Kidney (tissue), 13 donors: ENCODE measurements at regions not wholly inside any gene's neighbourhood (a gene's known extent, or its start where the extent isn't known, plus 50 kb on each side); places are given as distances from the start of the nearest gene placed in this dataset.

Experiments used
- DNase-seq, 5 donors: peaks; one replicate each; pipeline ENCODE4 v3.0.0-alpha.2; 2013 to 2020
- FAIRE-seq: peaks from 2 replicates; lab custom pipeline; 2012; peaks lifted over from hg19 to GRCh38; lab: Jason Lieb, UNC
- H3K27ac ChIP-seq, 2 donors: one replicate each; pipeline ENCODE4 v1.7.0; 2013; ENCODE audit warnings: low read depth in 2 of 2, low read length in 2 of 2, inconsistent platforms in 1 of 2
- H3K27me3 ChIP-seq: one replicate; pipeline ENCODE4 v1.7.1; 2013; ENCODE audit warnings: low read length, inconsistent platforms; ENCODE audit not compliant: control insufficient read depth, insufficient read depth
- H3K36me3 ChIP-seq, 3 donors: one replicate each; pipeline versions ENCODE4 v1.7.0 to v1.7.1; 2013; ENCODE audit warnings: low read length in 3 of 3, control low read depth in 1 of 3, inconsistent platforms in 1 of 3; ENCODE audit not compliant: insufficient read depth in 3 of 3, control insufficient read depth in 2 of 3
- H3K4me1 ChIP-seq, 3 donors: one replicate each; pipeline versions ENCODE4 v1.7.0 to v1.7.1; 2013; ENCODE audit warnings: low read length in 3 of 3, inconsistent platforms in 1 of 3, low read depth in 1 of 3; ENCODE audit not compliant: control insufficient read depth in 2 of 3, insufficient read depth in 2 of 3
- H3K4me3 ChIP-seq, 3 donors: one replicate each; pipeline versions ENCODE4 v1.7.0 to v1.8.1; 2013; ENCODE audit warnings: low read length in 3 of 3, control low read depth in 1 of 3, inconsistent platforms in 1 of 3
- H3K9ac ChIP-seq, 3 donors: one replicate each; pipeline versions ENCODE4 v1.7.0 to v1.7.1; 2013; ENCODE audit warnings: low read length in 3 of 3, control low read depth in 1 of 3, inconsistent platforms in 1 of 3
- H3K9me3 ChIP-seq, 3 donors: one replicate each; pipeline versions ENCODE4 v1.7.0 to v1.7.1; 2013; ENCODE audit warnings: low read length in 3 of 3, control low read depth in 1 of 3, inconsistent platforms in 1 of 3; ENCODE audit not compliant: control insufficient read depth in 2 of 3, insufficient read depth in 1 of 3
- intact Hi-C: fragments of 100-400 bp; cut with DNase I; formaldehyde crosslinking; loops from one replicate; pipeline ENCODE4 v1.11.1; 2022
- TF ChIP-seq, protein P1 (sequence below): IDR thresholded peaks from 3 replicates; pipeline ENCODE4 v1.5.1; 2012; ENCODE audit warnings: mild to moderate bottlenecking, moderate library complexity, borderline replicate concordance; ENCODE audit not compliant: insufficient read depth; ENCODE audit errors: extremely low read depth
- donor health status: control.
- donor health status: control.
- donor health status: control.
- donor health status: control.
- donor health status: control.
- donor health status: DM: yes; HTN: yes; CAD: no.
- donor health status: Normal renal cell carcinoma (clear cell type).

DNA sequence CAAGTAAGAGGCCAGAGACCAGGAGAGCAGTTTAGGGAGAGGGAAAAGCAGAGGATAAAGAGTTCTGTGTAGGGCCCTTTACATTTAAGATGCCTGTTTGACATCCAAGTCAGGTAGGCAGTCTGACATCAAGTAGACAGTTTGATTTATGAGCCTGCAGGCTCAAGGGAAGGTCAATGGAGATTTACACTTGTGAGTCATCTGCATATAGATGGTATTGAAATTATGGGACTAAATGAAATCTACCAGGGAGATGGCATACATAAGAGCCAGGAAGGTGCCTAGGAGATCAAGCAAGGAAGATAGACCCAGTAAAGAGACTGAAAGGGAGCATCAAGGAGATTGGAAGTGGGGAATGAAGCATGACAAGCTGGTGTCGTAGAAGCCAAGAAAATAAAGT lies 212.4 kb upstream of the PKDCC start:
- Histone ChIP-seq H3K27ac (no peak overlapping the region), H3K4me1 (peaks cover 0 to 1% (median 0%) of the 10 kb centered on the region in 3 donors), H3K9me3 (no peaks in the 10 kb centered on the region), H3K27me3 (no peaks in the 10 kb centered on the region), H3K36me3 (no peaks in the 10 kb centered on the region), H3K9ac (no peak overlapping the region), H3K4me3 (no peak overlapping the region)
- DNase-seq (no peak), FAIRE-seq (no peak)
- intact Hi-C loops = no loop called here
- TF ChIP-seq, protein P1, sequence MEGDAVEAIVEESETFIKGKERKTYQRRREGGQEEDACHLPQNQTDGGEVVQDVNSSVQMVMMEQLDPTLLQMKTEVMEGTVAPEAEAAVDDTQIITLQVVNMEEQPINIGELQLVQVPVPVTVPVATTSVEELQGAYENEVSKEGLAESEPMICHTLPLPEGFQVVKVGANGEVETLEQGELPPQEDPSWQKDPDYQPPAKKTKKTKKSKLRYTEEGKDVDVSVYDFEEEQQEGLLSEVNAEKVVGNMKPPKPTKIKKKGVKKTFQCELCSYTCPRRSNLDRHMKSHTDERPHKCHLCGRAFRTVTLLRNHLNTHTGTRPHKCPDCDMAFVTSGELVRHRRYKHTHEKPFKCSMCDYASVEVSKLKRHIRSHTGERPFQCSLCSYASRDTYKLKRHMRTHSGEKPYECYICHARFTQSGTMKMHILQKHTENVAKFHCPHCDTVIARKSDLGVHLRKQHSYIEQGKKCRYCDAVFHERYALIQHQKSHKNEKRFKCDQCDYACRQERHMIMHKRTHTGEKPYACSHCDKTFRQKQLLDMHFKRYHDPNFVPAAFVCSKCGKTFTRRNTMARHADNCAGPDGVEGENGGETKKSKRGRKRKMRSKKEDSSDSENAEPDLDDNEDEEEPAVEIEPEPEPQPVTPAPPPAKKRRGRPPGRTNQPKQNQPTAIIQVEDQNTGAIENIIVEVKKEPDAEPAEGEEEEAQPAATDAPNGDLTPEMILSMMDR = no peak

DNA sequence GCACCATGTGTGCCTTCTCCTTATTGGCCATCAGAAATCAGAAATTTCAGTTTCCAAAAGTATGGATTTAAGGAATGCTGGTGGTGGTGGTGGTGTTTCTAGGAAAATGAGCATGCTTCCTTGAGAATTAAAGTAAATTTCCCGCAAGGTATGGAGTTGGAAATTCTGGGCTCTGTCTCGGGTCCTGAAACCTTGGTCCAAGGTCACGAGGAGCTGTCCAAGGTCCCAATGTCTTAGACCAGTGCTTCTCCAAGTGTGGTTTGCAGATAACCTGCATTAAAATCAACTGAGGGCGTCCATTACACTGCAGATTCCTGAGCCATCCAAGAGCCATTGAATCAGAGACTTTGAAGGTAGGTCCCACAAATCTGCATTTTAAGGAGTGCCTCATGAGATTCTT lies 210.9 kb upstream of the PKDCC start:
- H3K36me3 ChIP-seq = no peaks in the 10 kb centered on the region
- FAIRE-seq (no peak), DNase-seq (peak in 4 of 5 donors; percentile 70 to 92 (median 84))
- H3K27me3 ChIP-seq = no peaks in the 10 kb centered on the region
- H3K9me3 ChIP-seq = no peaks in the 10 kb centered on the region
- no peak overlapping the region for H3K4me3 ChIP-seq
- peaks cover 0 to 4% (median 4%) of the 10 kb centered on the region in 3 donors for H3K4me1 ChIP-seq
- intact Hi-C loops = no loop called here
- H3K9ac ChIP-seq = no peak overlapping the region
- TF ChIP-seq, protein P1 = no peak
- H3K27ac ChIP-seq = no peak overlapping the region

DNA sequence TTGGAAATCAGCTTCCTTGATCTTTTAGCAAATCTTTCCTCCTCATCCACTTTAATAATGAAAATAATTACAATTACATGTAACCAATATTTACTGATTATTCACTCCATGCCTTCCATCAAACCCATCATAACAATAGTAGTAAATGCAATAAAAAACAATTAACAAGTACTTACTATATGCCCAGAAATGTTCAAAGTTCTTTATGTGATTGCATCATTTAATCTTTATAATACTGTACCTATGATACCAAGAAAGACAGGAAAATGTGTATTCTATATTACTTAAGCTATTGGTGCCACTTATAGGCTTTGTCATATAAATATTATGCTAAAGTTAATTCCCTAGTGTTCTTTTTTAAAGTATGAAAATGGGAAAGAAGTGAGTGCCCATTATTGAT lies 210.2 kb upstream of the PKDCC start:
- no peak for FAIRE-seq

More for the DNA sequence above, 210.2 kb upstream of the PKDCC start:
- no peaks in the 10 kb centered on the region for H3K36me3 ChIP-seq
- no peak overlapping the region for H3K9ac ChIP-seq
- TF ChIP-seq, protein P1 = no peak
- intact Hi-C loops = no loop called here
- no peak for DNase-seq
- no peaks in the 10 kb centered on the region for H3K9me3 ChIP-seq
- H3K4me3 ChIP-seq = no peak overlapping the region
- H3K27me3 ChIP-seq = no peaks in the 10 kb centered on the region
- H3K27ac ChIP-seq = no peak overlapping the region
- peaks cover 0 to 4% (median 4%) of the 10 kb centered on the region in 3 donors for H3K4me1 ChIP-seq
